ENCODE measurements at regions not wholly inside any gene's neighbourhood (a gene's known extent, or its start where the extent isn't known, plus 50 kb on each side); places are given as distances from the start of the nearest gene placed in this dataset.

DNA sequence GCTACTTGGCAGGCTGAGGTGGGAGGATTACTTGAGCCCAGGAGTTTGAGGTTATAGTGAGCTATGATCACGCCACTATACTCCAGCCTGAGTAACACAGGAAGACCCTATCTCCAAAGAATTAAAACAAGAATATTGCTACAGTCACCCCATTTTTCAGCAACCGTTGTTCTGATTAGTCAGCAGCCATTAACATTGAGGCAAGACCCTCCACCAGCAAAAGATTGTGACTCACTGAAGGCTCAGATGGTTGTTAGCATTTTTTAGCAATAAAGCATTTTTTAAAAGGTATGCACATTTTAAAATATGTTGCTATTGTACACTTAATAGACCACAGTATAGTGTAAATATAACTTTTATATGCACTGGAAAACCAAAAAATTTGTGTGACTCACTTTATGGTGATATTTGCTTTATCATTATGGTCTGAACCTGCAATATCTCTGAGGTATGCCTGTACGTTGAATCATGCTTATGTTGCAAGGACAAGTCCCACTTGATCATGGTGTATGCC, 492.6 kb downstream of the SQOR start:
- no peak overlapping the region for H3K4me3 ChIP-seq
- TF ChIP-seq, protein P1, sequence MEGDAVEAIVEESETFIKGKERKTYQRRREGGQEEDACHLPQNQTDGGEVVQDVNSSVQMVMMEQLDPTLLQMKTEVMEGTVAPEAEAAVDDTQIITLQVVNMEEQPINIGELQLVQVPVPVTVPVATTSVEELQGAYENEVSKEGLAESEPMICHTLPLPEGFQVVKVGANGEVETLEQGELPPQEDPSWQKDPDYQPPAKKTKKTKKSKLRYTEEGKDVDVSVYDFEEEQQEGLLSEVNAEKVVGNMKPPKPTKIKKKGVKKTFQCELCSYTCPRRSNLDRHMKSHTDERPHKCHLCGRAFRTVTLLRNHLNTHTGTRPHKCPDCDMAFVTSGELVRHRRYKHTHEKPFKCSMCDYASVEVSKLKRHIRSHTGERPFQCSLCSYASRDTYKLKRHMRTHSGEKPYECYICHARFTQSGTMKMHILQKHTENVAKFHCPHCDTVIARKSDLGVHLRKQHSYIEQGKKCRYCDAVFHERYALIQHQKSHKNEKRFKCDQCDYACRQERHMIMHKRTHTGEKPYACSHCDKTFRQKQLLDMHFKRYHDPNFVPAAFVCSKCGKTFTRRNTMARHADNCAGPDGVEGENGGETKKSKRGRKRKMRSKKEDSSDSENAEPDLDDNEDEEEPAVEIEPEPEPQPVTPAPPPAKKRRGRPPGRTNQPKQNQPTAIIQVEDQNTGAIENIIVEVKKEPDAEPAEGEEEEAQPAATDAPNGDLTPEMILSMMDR (IDR thresholded peaks at IDR 0.05): no peak
- no peak for DNase-seq (ENCODE audit: low spot score)
- no peak overlapping the region for H3K27ac ChIP-seq

DNA sequence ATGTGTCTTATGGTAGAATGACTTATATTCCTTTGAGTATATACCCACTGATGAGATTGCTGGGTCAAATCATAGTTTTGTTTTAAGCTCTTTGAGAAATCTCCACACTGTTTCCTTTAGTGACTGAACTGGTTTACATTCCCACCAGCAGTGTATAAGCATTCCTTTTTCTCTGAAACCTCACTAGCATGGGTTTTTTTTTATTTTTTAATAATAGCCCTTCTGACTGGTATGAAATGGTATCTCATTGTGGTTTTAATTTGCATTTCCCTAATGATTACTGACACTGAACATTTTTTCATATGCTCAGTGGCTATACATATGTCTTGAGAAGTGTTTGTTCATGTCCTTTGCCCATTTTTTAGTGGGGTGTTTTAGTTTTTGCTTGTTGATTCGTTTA, 494.3 kb downstream of the SQOR start:
- no peak for DNase-seq (ENCODE audit: low spot score)
- H3K4me3 ChIP-seq: no peak overlapping the region
- TF ChIP-seq, protein P1 (IDR thresholded peaks at IDR 0.05): no peak

DNA sequence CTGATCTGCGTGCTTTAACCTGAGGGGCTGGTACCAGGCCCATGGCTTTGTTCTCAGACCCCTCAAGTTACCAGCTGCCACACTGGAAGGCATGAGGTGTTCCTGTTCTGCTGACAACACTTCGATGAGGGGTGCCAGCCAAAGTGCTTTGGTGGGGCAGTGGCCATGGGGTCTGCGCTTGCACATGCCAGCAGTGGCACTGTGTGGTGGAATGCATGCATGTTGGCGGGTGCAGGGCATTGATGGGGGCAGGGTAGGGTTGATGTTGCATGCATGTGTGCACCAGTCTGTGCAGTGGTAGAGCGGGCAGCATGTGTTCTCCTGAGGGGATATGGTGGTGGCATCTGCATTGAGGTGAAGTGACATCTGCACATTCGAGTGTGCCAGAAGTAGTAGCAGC, 497.0 kb downstream of the SQOR start:
- Histone ChIP-seq H3K27ac (no peak overlapping the region), H3K4me3 (no peak overlapping the region)
- no peak for DNase-seq (ENCODE audit: low spot score)
- TF ChIP-seq, protein P1 (IDR thresholded peaks at IDR 0.05): no peak

More for the DNA sequence above, 494.3 kb downstream of the SQOR start:
- H3K27ac ChIP-seq: no peak overlapping the region

DNA sequence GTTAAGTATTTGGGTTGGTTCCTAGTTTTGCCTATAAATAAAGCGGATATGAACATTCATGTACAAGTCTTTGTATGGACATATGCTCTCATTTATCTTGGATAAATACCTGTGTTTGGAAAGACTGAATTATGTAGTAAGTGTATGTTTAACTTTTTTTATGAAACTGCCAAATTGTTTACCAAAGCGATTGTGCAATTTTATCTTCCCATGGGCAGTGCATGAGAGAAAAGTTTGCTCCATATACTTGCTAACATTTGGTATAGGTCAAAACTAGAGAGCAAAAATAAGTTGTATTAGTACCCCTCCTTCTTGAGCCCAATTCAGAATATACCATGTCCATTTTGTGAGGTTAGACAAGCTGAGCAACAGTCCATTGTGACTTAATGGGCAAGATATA, 502.6 kb downstream of the SQOR start:
- TF ChIP-seq, protein P1 (IDR thresholded peaks at IDR 0.05): no peak
- DNase-seq (ENCODE audit: low spot score): no peak
- H3K4me3 ChIP-seq: no peak overlapping the region

DNA sequence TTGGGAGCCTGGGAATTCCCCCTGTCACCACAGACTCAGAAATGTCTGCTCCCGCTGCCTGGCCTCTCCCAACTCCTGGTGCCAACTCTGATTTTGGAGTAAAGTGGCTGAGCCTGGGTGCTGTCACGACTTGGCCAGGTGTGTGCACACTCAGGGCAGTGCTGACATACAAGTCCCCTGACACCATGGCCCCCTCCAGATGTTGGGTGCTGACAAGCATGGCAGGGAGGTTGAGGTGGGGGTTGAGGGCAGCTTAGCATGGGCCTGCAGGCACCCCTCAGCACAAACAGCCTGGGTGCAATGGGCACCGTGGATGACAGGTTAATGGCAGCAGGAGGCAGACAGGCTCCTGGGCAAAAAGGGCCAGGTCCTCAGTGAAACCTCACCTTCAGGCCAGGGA, 511.2 kb downstream of the SQOR start:
- TF ChIP-seq, protein P1 (IDR thresholded peaks at IDR 0.05): no peak

More for the DNA sequence above, 502.6 kb downstream of the SQOR start:
- H3K27ac ChIP-seq: no peak overlapping the region

DNA sequence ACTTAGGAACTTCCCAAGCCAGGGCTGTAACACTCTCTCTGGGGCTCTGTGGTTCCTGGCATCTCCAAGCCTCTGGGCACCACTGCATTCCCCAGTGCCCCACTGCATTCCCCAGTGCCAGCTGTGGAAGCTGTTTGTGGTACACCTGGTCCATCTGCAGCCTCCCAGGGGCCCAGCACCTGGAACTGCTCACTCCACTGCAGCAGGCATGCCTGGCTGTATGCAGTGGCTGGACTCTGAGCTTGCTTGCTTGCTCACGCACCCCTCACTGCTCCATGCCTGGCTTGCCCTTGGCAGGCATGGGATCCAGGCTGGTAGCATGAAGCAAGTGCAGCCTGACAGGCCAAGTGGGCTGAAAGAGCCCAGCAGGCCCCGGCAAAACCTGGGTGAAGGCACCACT, 512.1 kb downstream of the SQOR start:
- Histone ChIP-seq H3K27ac (no peak overlapping the region), H3K4me3 (no peak overlapping the region)
- no peak for DNase-seq (ENCODE audit: low spot score)
- TF ChIP-seq, protein P1 (IDR thresholded peaks at IDR 0.05): no peak

More for the DNA sequence above, 511.2 kb downstream of the SQOR start:
- no peak overlapping the region for H3K4me3 ChIP-seq
- no peak overlapping the region for H3K27ac ChIP-seq
- DNase-seq (ENCODE audit: low spot score): no peak

DNA sequence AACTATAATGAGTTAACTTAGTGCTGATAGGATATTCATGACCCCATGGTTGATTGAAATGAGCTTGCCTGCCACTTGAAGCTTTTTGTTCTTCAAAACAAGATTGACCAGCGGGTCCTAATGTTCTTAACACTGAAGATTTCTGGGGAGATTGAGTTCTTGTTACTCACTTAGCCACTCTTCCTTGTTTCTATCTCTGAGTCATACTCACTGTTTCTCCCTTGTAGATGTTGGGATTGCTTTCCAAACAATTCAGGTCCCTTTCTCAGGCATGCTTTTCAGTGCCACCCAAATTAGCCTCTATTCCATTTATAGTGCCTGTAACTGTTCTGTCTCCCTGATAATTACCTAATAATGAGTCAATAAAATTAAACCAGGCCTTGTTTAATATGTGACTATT, 517.0 kb downstream of the SQOR start:
- TF ChIP-seq, protein P1 (IDR thresholded peaks at IDR 0.05): no peak
- Histone ChIP-seq H3K4me3 (no peak overlapping the region), H3K27ac (no peak overlapping the region)
- no peak for DNase-seq (ENCODE audit: low spot score)

Measured in coronary artery (tissue), 2 donors.